Calu3 (cell line): ENCODE measurements at regions not wholly inside any gene's neighbourhood (a gene's known extent, or its start where the extent isn't known, plus 50 kb on each side); places are given as distances from the start of the nearest gene placed in this dataset.

Experiments used
- BruUV-seq: library from RNA; stranded (reverse); fragments of 400-500 nt; replicated peaks from 2 replicates; lab custom pipeline; 2021; lab: Mats Ljungman, UMichigan
- CTCF ChIA-PET: fragments of 300-600 bp; sonication (Branson Sonifier 250); formaldehyde crosslinking; loops from one replicate; lab custom pipeline; 2022; ENCODE audit warnings: antibody characterized with exemption; lab: Charles Lee
- DNase-seq: peaks from one replicate; pipeline ENCODE4 v3.0.0; 2022
- H3K27ac Mint-ChIP-seq: one replicate; pipeline ENCODE4 v1.8.0; 2022; ENCODE audit warnings: mixed read lengths; ENCODE audit not compliant: unreplicated experiment
- H3K27me3 Mint-ChIP-seq: one replicate; pipeline ENCODE4 v1.8.0; 2022; ENCODE audit warnings: mixed read lengths; ENCODE audit not compliant: unreplicated experiment
- H3K36me3 Mint-ChIP-seq: one replicate; pipeline ENCODE4 v1.8.0; 2022; ENCODE audit warnings: mild to moderate bottlenecking, moderate library complexity, mixed read lengths; ENCODE audit not compliant: insufficient read depth, unreplicated experiment
- H3K4me1 Mint-ChIP-seq: one replicate; pipeline ENCODE4 v1.8.0; 2022; ENCODE audit warnings: mild to moderate bottlenecking, low read depth, mixed read lengths; ENCODE audit not compliant: unreplicated experiment
- H3K4me3 Mint-ChIP-seq: one replicate; pipeline ENCODE4 v1.8.0; 2022; ENCODE audit warnings: mild to moderate bottlenecking, low read depth, moderate library complexity, mixed read lengths; ENCODE audit not compliant: unreplicated experiment
- H3K9me3 Mint-ChIP-seq: one replicate; pipeline ENCODE4 v1.8.0; 2022; ENCODE audit warnings: low read depth, mixed read lengths; ENCODE audit not compliant: unreplicated experiment
- intact Hi-C: fragments of 100-400 bp; cut with micrococcal nuclease; formaldehyde crosslinking; loops from one replicate; pipeline ENCODE4 v1.10.0; 2022; ENCODE audit not compliant: unreplicated experiment
- TF ChIP-seq, protein P1 (sequence below): fragments of 200-600 bp; IDR thresholded peaks from one replicate; pipeline ENCODE4 v1.8.0; 2022; ENCODE audit warnings: antibody characterized with exemption; ENCODE audit not compliant: unreplicated experiment

DNA sequence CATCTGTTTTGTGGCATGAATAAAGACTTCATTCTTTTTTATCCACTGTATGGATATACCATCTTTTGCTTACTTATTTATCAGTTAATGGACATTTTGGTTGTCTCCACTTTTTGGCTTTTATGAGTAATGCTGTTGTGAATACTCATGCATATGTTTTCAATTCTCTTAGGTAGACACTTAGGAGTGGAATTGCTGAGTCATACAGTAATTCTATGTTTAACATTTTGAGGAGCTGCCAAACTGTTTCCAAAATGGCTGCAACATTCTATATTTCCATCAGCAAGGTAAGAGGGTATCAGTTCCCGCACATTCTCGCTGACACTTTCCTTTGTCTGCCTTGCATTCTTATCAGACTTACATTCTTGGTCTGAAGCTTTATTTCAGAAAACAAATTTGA, 191.1 kb downstream of the WNT5A start:
- intact Hi-C loops = no loop called here
- Mint-ChIP-seq H3K27me3 (no peaks in the 10 kb centered on the region), H3K4me3 (no peak overlapping the region), H3K9me3 (peaks cover 16% of the 10 kb centered on the region), H3K27ac (no peak overlapping the region), H3K4me1 (no peaks in the 10 kb centered on the region), H3K36me3 (no peaks in the 10 kb centered on the region)
- TF ChIP-seq, protein P1, sequence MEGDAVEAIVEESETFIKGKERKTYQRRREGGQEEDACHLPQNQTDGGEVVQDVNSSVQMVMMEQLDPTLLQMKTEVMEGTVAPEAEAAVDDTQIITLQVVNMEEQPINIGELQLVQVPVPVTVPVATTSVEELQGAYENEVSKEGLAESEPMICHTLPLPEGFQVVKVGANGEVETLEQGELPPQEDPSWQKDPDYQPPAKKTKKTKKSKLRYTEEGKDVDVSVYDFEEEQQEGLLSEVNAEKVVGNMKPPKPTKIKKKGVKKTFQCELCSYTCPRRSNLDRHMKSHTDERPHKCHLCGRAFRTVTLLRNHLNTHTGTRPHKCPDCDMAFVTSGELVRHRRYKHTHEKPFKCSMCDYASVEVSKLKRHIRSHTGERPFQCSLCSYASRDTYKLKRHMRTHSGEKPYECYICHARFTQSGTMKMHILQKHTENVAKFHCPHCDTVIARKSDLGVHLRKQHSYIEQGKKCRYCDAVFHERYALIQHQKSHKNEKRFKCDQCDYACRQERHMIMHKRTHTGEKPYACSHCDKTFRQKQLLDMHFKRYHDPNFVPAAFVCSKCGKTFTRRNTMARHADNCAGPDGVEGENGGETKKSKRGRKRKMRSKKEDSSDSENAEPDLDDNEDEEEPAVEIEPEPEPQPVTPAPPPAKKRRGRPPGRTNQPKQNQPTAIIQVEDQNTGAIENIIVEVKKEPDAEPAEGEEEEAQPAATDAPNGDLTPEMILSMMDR = no peak
- no TSS peak for BruUV-seq
- CTCF ChIA-PET = no interaction called here
- DNase-seq = no peak

GRCh38 chr3:55294557-55294956, 192.5 kb downstream of the WNT5A start:
- Mint-ChIP-seq H3K27me3 (no peaks in the 10 kb centered on the region), H3K4me3 (no peak overlapping the region), H3K27ac (no peak overlapping the region), H3K9me3 (peaks cover 11% of the 10 kb centered on the region), H3K36me3 (no peaks in the 10 kb centered on the region), H3K4me1 (no peaks in the 10 kb centered on the region)
- CTCF ChIA-PET = no interaction called here
- DNase-seq = no peak
- no TSS peak for BruUV-seq
- TF ChIP-seq, protein P1 = no peak
- intact Hi-C loops = no loop called here

DNA sequence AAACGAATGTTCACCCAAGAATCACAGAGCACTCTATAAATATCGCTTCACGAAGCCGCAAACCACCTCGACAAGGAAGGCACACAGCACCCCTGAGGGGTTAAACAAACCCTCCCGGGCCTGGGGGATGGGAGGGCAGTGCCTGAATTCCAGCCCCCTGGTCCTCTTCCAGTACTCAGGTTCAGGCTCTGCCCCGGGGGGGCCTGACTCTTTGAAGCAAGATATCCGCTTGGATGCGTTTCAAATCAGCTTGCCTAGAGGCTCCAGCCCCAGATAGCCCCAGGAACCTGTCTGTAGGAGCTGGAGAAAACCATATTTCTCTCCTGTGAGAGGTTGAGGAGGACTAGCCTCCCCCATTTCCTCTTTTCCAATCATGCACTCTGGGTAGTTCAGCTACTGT, 194.7 kb downstream of the WNT5A start:
- Mint-ChIP-seq H3K4me1 (no peaks in the 10 kb centered on the region), H3K27me3 (no peaks in the 10 kb centered on the region), H3K27ac (no peak overlapping the region), H3K4me3 (no peak overlapping the region), H3K9me3 (peaks cover 15% of the 10 kb centered on the region), H3K36me3 (no peaks in the 10 kb centered on the region)
- DNase-seq = no peak
- CTCF ChIA-PET = no interaction called here
- intact Hi-C loops = no loop called here
- TF ChIP-seq, protein P1 = no peak
- no TSS peak for BruUV-seq

DNA sequence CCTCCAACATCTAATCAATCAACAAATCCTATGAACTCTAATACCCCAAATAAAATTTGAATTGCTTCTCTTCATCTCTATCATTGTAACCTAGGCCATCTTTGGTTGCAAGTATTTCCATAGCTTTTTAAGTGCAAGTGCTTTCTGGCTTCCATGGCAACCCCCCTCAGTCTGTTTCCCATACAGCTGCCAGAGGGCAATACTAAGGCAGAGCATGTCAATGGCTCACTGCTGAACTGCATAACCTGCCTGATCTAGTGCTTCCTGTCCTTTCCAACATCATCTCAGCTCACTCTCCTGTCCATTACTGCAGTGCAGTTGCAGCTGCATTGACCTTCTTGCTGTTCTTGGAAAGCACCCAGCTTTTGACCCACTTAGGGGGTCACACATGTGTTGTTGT, 198.4 kb downstream of the WNT5A start:
- no peak overlapping the region for H3K4me3 Mint-ChIP-seq
- DNase-seq = no peak
- TF ChIP-seq, protein P1 = no peak
- no peaks in the 10 kb centered on the region for H3K4me1 Mint-ChIP-seq
- no peak overlapping the region for H3K27ac Mint-ChIP-seq
- no peaks in the 10 kb centered on the region for H3K27me3 Mint-ChIP-seq
- intact Hi-C loops = no loop called here
- H3K36me3 Mint-ChIP-seq = no peaks in the 10 kb centered on the region
- CTCF ChIA-PET = no interaction called here
- BruUV-seq = no TSS peak
- H3K9me3 Mint-ChIP-seq = peaks cover 10% of the 10 kb centered on the region
